ENCODE measurements at regions not wholly inside any gene's neighbourhood (a gene's known extent, or its start where the extent isn't known, plus 50 kb on each side); places are given as distances from the start of the nearest gene placed in this dataset.
A peak's percentile ranks its signal among the peaks of the same experiment; 100 is the strongest.

DNA sequence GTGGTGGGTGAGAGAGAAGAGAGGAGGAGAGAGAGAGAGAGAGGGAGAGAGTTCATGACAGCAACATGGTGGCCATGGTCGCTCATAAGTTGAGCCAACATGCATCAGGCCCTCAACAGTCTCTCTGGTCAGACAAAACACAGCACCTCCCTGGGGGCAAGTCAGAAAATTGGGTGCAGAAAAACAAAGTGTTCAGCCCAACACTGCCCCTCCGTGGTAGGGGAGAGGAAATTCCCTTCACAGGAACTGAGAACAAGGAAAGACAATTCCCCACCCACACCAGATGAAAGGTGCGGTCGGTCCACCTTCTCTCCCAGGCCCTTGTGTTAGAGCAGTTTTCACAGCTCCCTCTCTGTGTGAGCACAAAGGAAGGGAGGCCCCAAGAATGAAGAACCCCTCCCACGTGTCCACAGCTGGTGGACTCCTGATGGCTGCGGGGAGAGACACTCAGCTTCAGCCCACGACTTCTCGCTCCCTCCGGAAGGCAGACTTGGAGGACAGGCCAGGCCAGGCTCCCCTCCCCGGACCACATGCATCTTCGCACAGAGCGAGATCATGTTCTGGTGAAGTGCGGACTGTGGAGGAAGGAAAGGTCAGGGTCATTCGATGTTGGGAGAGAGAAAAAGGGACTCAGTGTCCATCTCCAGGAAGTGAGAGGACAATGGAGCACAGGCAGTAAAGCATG lies 181.7 kb downstream of the ANAPC1 start:
- TF ChIP-seq, protein P1, sequence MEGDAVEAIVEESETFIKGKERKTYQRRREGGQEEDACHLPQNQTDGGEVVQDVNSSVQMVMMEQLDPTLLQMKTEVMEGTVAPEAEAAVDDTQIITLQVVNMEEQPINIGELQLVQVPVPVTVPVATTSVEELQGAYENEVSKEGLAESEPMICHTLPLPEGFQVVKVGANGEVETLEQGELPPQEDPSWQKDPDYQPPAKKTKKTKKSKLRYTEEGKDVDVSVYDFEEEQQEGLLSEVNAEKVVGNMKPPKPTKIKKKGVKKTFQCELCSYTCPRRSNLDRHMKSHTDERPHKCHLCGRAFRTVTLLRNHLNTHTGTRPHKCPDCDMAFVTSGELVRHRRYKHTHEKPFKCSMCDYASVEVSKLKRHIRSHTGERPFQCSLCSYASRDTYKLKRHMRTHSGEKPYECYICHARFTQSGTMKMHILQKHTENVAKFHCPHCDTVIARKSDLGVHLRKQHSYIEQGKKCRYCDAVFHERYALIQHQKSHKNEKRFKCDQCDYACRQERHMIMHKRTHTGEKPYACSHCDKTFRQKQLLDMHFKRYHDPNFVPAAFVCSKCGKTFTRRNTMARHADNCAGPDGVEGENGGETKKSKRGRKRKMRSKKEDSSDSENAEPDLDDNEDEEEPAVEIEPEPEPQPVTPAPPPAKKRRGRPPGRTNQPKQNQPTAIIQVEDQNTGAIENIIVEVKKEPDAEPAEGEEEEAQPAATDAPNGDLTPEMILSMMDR (IDR thresholded peaks at IDR 0.05) = peak; percentile 49
- no peak overlapping the region for H3K27ac ChIP-seq
- DNase-seq (ENCODE audit: low spot score) = no peak
- no peak overlapping the region for H3K4me3 ChIP-seq

DNA sequence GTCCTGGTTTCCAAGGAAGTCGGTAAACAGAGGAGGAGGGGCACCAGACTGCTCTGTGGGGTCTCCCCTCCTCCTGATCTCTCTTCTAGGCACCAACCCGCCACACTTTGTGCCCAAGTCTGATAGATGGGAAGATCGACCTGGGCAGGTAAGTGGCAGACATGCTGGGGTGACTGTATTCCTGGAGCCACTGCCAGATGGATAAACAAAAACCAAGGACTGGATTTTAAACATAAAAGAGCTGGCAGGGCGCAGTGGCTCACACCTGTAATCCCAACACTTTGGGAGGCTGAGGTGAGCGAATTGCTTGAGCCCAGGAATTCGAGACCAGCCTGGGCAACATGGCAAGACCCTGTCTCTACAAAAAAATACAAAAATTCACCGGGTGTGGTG lies 181.2 kb downstream of the ANAPC1 start:
- no peak overlapping the region for H3K4me3 ChIP-seq
- DNase-seq (ENCODE audit: low spot score) = no peak
- no peak overlapping the region for H3K27ac ChIP-seq
- TF ChIP-seq, protein P1 (IDR thresholded peaks at IDR 0.05) = no peak

DNA sequence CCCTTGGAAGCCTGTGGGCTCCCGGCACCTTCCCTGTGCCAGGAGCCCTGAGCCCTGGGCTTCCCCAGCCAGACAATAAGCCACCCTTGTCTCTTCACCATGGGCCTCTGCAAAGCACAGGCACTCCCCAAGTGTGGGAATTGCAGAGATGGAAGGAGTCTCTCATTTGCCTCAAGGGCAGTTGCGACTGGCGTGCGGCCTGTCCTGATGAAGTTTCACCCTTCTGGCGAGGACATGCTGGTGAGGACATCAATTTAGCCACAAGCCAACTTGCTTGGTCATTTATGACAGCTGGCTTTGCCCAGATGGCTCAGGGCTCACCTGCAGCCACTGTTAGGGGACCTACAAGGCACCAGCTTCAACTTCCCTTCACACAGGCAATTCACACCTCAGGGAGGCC lies 180.2 kb downstream of the ANAPC1 start:
- TF ChIP-seq, protein P1 (IDR thresholded peaks at IDR 0.05) = no peak
- no peak overlapping the region for H3K4me3 ChIP-seq
- H3K27ac ChIP-seq = no peak overlapping the region
- DNase-seq (ENCODE audit: low spot score) = no peak

DNA sequence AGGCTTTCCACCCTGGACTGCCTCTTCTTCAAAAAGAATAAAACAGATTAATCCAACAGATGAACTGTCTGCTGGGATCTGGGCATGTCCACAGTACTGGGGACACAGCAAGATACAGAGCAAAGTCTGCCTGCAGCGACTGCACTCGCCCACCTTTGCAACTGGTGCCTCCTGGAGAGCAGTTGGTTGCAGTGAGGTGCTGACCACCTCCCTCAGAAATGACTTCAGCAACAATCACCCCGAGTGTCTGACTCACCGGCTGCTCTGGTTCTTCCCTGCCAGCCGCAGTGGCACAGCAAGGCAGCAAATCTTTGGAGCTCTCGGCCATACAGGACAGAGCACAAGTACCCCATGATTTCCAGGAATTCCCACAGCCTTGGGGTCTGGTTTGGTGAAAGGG lies 179.7 kb downstream of the ANAPC1 start:
- no peak overlapping the region for H3K27ac ChIP-seq
- H3K4me3 ChIP-seq = no peak overlapping the region
- peak; percentile 60 for DNase-seq (ENCODE audit: low spot score)
- TF ChIP-seq, protein P1 (IDR thresholded peaks at IDR 0.05) = no peak

DNA sequence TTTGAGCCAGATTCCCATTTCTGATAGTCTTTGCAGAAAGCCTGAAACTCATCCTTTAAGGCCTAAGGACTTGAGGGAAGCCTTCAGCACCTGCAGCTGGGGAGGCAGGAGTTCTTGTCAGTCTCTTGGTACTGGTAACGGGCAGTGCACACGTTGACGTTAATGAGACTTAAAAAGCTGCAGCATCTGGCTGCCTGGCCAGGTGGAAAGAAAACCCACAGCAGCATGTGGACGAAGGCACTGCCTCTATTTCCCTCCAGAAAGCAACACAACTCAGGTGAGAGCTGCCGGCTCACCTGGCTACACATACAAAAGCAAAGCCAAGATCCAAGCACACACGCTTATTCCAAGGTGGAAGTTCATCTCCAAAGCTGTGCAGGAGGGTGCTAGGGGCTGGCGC lies 178.8 kb downstream of the ANAPC1 start:
- Histone ChIP-seq H3K27ac (no peak overlapping the region), H3K4me3 (no peak overlapping the region)
- TF ChIP-seq, protein P1 (IDR thresholded peaks at IDR 0.05) = no peak
- DNase-seq (ENCODE audit: low spot score) = no peak

DNA sequence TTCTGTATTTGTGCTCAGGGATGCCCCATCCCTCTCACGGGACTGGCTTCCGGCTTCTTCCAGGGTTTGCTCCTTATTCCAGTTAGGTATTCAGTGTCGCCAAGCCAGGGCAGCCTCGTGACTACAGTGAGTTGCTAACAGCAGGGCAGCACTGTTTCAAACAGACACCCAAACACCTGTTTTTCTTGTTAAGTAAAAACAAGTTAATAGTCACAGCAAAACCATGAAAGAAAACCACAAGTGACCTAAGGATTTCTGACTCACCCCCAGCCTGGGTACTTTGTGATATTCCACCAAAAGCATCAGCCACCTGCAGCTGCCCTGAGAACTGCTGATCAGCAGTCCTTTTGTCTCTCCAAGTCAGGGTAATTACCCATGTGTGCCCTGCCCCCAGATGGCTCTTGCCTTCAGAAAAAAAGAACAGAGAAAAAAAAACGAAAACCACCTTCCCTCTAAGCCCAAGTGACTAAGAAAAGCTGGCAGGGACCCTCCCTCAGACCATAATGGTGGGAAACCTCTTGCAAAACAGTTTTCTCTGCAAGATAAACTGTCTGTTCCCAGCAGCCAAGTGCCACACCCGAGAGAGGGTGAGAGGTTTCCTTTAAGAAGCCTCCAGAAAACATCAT lies 178.2 kb downstream of the ANAPC1 start:
- TF ChIP-seq, protein P1 (IDR thresholded peaks at IDR 0.05) = no peak
- no peak overlapping the region for H3K27ac ChIP-seq
- H3K4me3 ChIP-seq = no peak overlapping the region
- peak; percentile 68 for DNase-seq (ENCODE audit: low spot score)

DNA sequence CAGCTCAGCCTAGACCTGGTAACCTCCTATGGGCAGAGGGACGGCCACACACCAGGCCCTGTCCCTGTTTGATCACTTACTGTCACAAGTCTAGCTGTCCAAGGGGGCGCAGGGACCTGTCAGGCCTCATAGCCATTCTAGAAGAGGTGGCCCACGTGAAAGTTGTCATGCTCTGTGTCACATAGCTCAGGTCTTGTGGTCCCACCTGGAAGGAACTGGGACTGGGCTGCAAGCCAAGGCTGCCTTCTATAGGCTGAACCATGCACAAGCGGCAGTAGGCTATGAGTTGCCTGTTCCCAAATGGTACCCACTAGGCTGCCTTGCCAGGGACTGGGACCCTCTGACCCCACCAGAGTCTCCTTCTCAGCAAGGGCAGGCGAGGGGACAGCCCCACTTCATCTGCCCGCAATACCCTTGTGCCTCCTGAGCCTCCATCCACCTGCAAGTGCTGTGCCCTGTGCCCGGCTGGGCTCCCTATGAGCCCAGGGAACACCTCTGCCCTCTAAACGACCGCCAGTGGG lies 177.5 kb downstream of the ANAPC1 start:
- TF ChIP-seq, protein P1 (IDR thresholded peaks at IDR 0.05) = no peak
- peak; percentile 71 for DNase-seq (ENCODE audit: low spot score)
- Histone ChIP-seq H3K27ac (no peak overlapping the region), H3K4me3 (no peak overlapping the region)

Measured in coronary artery (tissue), 2 donors.